Karpas-422 (cell line): ENCODE measurements at regions not wholly inside any gene's neighbourhood (a gene's known extent, or its start where the extent isn't known, plus 50 kb on each side); places are given as distances from the start of the nearest gene placed in this dataset.

ENCODE experiments used
- DNase-seq: peaks from one replicate; pipeline ENCODE4 v3.0.0-alpha.2; 2015
- H2AFZ ChIP-seq: fragments of 200-600 bp; sonication (generic); 2 replicates; pipeline ENCODE4 v1.6.1; 2014; ENCODE audit warnings: antibody characterized with exemption, low read length, mixed read lengths
- H3K27ac ChIP-seq: fragments of 200-600 bp; sonication (generic); 2 replicates; pipeline ENCODE4 v1.5.1; 2014; ENCODE audit warnings: mild to moderate bottlenecking, low read length, moderate library complexity
- H3K27me3 ChIP-seq: fragments of 200-600 bp; sonication (generic); 2 replicates; pipeline ENCODE4 v1.6.1; 2014; ENCODE audit warnings: low read length, mixed read lengths
- H3K36me3 ChIP-seq: fragments of 200-600 bp; sonication (generic); 2 replicates; pipeline ENCODE4 v1.6.1; 2014; ENCODE audit warnings: low read length, mixed read lengths; ENCODE audit not compliant: insufficient read depth
- H3K4me1 ChIP-seq: fragments of 200-600 bp; sonication (generic); 2 replicates; pipeline ENCODE4 v1.6.1; 2014; ENCODE audit warnings: mild to moderate bottlenecking, low read length, mixed read lengths
- H3K4me2 ChIP-seq: fragments of 200-600 bp; sonication (generic); 2 replicates; pipeline ENCODE4 v1.6.1; 2014; ENCODE audit warnings: low read length, low read depth, mild to moderate bottlenecking; ENCODE audit not compliant: poor library complexity, severe bottlenecking
- H3K4me3 ChIP-seq: fragments of 200-600 bp; sonication (generic); 2 replicates; pipeline ENCODE4 v1.5.1; 2014; ENCODE audit warnings: mild to moderate bottlenecking, antibody characterized with exemption, low read length, mixed read lengths
- H3K79me2 ChIP-seq: fragments of 200-600 bp; sonication (generic); 2 replicates; pipeline ENCODE4 v1.6.1; 2014; ENCODE audit warnings: mild to moderate bottlenecking, low read length, mixed read lengths
- H3K9ac ChIP-seq: fragments of 200-600 bp; sonication (generic); 2 replicates; pipeline ENCODE4 v1.6.0; 2014; ENCODE audit warnings: low read length
- H3K9me2 ChIP-seq: fragments of 200-600 bp; sonication (generic), shearing (Covaris generic); replicated peaks from 2 replicates; pipeline ENCODE4 v1.6.0; 2014; ENCODE audit warnings: mild to moderate bottlenecking, low read length, moderate library complexity; ENCODE audit not compliant: insufficient read depth
- H3K9me3 ChIP-seq: fragments of 300-700, 200-600 bp; sonication (generic); 2 replicates; pipeline ENCODE4 v1.6.1; 2014; ENCODE audit warnings: low read length, mixed read lengths
- H4K20me1 ChIP-seq: fragments of 200-600 bp; sonication (generic); 2 replicates; pipeline ENCODE4 v1.6.1; 2014; ENCODE audit warnings: mild to moderate bottlenecking, antibody characterized with exemption, low read length, low read depth; ENCODE audit not compliant: insufficient read depth

DNA sequence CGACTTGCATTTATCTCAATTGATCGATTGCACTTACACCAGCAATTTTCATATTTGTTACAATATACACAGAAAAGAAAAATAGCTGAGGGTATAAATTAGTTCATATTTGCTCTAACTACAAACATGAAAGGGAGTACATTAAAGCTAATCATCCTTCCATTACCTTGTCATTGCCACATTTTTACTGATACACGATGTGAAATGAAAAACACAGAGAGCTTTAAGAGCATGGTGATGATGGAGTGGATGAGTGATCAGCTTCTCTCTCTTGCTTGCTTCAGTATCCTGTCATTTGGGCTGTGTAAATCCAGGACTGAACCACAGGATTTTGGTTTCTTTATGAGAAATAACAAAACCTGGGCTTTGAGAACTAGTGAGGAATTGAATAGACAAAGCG, 1207.5 kb upstream of the GOT2 start:
- Histone ChIP-seq H3K79me2 (no peaks in the 10 kb centered on the region), H3K9me3 (peaks cover 42% of the 10 kb centered on the region), H3K4me3 (no peak overlapping the region), H3K27ac (no peak overlapping the region), H3K9ac (no peak overlapping the region), H3K36me3 (no peaks in the 10 kb centered on the region), H4K20me1 (no peaks in the 10 kb centered on the region), H3K4me1 (no peaks in the 10 kb centered on the region), H3K4me2 (no peak overlapping the region), H3K9me2 (no peaks in the 10 kb centered on the region), H3K27me3 (no peaks in the 10 kb centered on the region), H2AFZ (no peak overlapping the region)
- DNase-seq, result no peak

- Histone ChIP-seq H3K4me1 (no peaks in the 10 kb centered on the region), H2AFZ (no peak overlapping the region), H3K4me2 (no peak overlapping the region), H4K20me1 (no peaks in the 10 kb centered on the region), H3K4me3 (no peak overlapping the region), H3K36me3 (no peaks in the 10 kb centered on the region), H3K9ac (no peak overlapping the region), H3K27me3 (no peaks in the 10 kb centered on the region), H3K9me3 (peaks cover 12% of the 10 kb centered on the region), H3K27ac (no peak overlapping the region), H3K9me2 (no peaks in the 10 kb centered on the region), H3K79me2 (no peaks in the 10 kb centered on the region)
- no peak for DNase-seq
These were observed 1185.9 kb upstream of the GOT2 start for GRCh38 chr16:59920054-59920453.

DNA sequence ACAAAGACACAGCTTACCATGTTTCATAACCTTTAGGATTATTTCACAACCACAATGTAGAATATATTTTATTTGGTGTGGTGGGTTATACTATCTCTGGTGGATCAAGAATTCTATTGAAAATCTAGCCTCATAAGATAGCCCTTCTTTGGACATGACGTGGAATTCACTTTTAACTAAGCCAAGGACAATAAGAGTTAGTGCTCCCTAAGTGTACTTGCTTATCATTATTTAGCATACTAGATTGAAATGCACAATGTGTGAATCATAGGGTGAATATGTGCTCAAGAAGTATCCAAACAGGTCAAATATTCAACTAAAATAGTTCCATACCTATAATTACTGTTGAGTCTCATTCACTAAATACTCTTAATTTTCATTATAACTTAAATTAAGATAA, 1179.5 kb upstream of the GOT2 start:
- H2AFZ ChIP-seq, result no peak overlapping the region
- H3K27ac ChIP-seq, result no peak overlapping the region
- H3K9me2 ChIP-seq, result no peaks in the 10 kb centered on the region
- no peaks in the 10 kb centered on the region for H3K27me3 ChIP-seq
- H3K4me1 ChIP-seq, result no peaks in the 10 kb centered on the region
- H3K4me2 ChIP-seq, result no peak overlapping the region
- no peaks in the 10 kb centered on the region for H4K20me1 ChIP-seq
- DNase-seq, result no peak
- H3K79me2 ChIP-seq, result no peaks in the 10 kb centered on the region
- H3K4me3 ChIP-seq, result no peak overlapping the region
- no peak overlapping the region for H3K9ac ChIP-seq
- no peaks in the 10 kb centered on the region for H3K36me3 ChIP-seq
- peaks cover 17% of the 10 kb centered on the region for H3K9me3 ChIP-seq

- H3K4me3 ChIP-seq, result no peak overlapping the region
These were observed 1175.1 kb upstream of the GOT2 start for GRCh38 chr16:59909262-59909661.

DNA sequence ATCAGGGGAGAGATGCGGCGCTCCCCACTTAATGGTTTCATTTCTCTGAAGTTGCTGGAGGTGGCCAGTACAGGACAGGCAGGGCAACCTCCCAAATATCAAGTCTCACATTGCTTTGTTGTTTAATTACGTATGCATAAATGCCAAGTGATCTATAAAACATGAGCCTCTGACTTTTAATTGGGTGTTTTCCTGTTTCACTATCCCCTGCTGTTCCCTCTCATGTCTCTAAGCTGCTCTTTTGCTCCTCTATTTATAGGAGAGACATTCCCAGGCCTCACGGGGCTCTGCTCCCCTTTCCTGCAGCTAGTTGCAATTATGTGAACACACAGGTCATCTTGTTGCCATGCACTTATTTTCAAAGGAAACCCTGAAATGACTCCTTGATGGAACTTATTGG, 1173.5 kb upstream of the GOT2 start:
- Histone ChIP-seq H3K4me2 (no peak overlapping the region), H3K27me3 (no peaks in the 10 kb centered on the region), H3K9ac (no peak overlapping the region), H3K4me1 (no peaks in the 10 kb centered on the region), H3K79me2 (no peaks in the 10 kb centered on the region), H3K9me3 (peaks cover 3% of the 10 kb centered on the region; the same call in 1 of the 2 replicates), H3K4me3 (no peak overlapping the region), H2AFZ (no peak overlapping the region), H3K9me2 (no peaks in the 10 kb centered on the region), H4K20me1 (no peaks in the 10 kb centered on the region), H3K27ac (no peak overlapping the region), H3K36me3 (no peaks in the 10 kb centered on the region)
- no peak for DNase-seq

More at GRCh38 chr16:59909262-59909661, 1175.1 kb upstream of the GOT2 start:
- H3K79me2 ChIP-seq, result no peaks in the 10 kb centered on the region
- H3K27ac ChIP-seq, result no peak overlapping the region
- H3K4me2 ChIP-seq, result no peak overlapping the region
- no peak overlapping the region for H2AFZ ChIP-seq
- no peak for DNase-seq
- H3K9me2 ChIP-seq, result no peaks in the 10 kb centered on the region
- H3K9ac ChIP-seq, result no peak overlapping the region
- H3K9me3 ChIP-seq, result peaks cover 10% of the 10 kb centered on the region; the same call in 1 of the 2 replicates
- H4K20me1 ChIP-seq, result no peaks in the 10 kb centered on the region
- no peaks in the 10 kb centered on the region for H3K36me3 ChIP-seq
- no peaks in the 10 kb centered on the region for H3K4me1 ChIP-seq
- no peaks in the 10 kb centered on the region for H3K27me3 ChIP-seq

DNA sequence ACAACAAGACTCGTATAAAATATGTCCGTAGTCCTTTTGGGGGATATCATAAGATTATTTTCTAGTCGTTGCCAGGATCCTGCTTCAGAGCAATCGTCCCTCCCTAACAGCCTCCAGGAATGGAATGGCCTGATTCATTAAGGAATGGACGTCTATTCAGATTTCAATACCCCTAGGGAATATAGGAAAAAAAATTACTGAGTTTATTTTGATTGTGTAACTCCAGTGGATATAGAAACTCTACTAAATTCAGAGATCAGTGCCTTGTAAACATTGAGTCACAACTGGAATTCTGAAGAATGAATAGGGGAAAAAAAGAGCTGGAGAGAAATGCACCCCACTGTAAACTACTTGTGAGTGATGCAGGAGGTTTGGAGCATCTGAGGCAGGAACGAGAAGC, 1171.5 kb upstream of the GOT2 start:
- DNase-seq, result no peak
- Histone ChIP-seq H4K20me1 (no peaks in the 10 kb centered on the region), H3K9me2 (no peaks in the 10 kb centered on the region), H3K4me1 (no peaks in the 10 kb centered on the region), H3K9ac (no peak overlapping the region), H3K27ac (no peak overlapping the region), H3K27me3 (no peaks in the 10 kb centered on the region), H3K9me3 (no peaks in the 10 kb centered on the region; the same call in 1 of the 2 replicates), H2AFZ (no peak overlapping the region), H3K4me3 (no peak overlapping the region), H3K36me3 (no peaks in the 10 kb centered on the region), H3K4me2 (no peak overlapping the region), H3K79me2 (no peaks in the 10 kb centered on the region)

GRCh38 chr16:59905131-59905530, 1171.0 kb upstream of the GOT2 start:
- no peaks in the 10 kb centered on the region for H3K4me1 ChIP-seq
- no peak overlapping the region for H3K9ac ChIP-seq
- no peaks in the 10 kb centered on the region for H3K27me3 ChIP-seq
- no peaks in the 10 kb centered on the region for H3K79me2 ChIP-seq
- no peaks in the 10 kb centered on the region for H3K9me2 ChIP-seq
- no peak overlapping the region for H3K4me2 ChIP-seq
- no peaks in the 10 kb centered on the region for H4K20me1 ChIP-seq
- DNase-seq, result no peak
- H2AFZ ChIP-seq, result no peak overlapping the region
- no peak overlapping the region for H3K4me3 ChIP-seq
- H3K9me3 ChIP-seq, result peaks cover 1% of the 10 kb centered on the region; the same call in 1 of the 2 replicates
- no peaks in the 10 kb centered on the region for H3K36me3 ChIP-seq
- no peak overlapping the region for H3K27ac ChIP-seq

- no peak overlapping the region for H3K9ac ChIP-seq
- no peak for DNase-seq
- no peaks in the 10 kb centered on the region for H3K27me3 ChIP-seq
- no peaks in the 10 kb centered on the region for H3K4me1 ChIP-seq
- H3K9me3 ChIP-seq, result peaks cover 13% of the 10 kb centered on the region; the same call in 1 of the 2 replicates
- no peaks in the 10 kb centered on the region for H3K36me3 ChIP-seq
- no peaks in the 10 kb centered on the region for H3K9me2 ChIP-seq
- H3K79me2 ChIP-seq, result no peaks in the 10 kb centered on the region
- no peak overlapping the region for H3K4me2 ChIP-seq
- H2AFZ ChIP-seq, result no peak overlapping the region
- H3K4me3 ChIP-seq, result no peak overlapping the region
- H4K20me1 ChIP-seq, result no peaks in the 10 kb centered on the region
- H3K27ac ChIP-seq, result no peak overlapping the region
These were observed 1165.8 kb upstream of the GOT2 start for GRCh38 chr16:59899940-59900339.

DNA sequence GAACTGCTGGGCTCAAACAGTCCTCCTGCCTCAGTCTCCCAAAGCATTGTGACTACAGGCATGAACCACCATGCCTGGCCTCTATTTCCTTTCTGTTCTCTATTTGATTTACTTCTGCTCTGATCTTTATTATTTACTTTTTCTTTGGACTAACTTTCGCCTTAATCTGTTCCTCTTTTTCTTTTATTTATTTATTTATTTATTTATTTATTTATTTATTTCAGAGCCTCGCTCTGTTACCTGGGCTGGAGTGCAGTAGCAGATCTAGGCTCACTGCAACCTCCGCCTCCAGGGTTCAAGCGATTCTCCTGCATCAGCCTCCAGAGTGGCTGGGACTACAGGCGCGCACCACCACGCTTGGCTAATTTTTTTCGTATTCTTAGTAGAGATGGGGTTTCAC, 1158.3 kb upstream of the GOT2 start:
- no peaks in the 10 kb centered on the region for H3K9me2 ChIP-seq
- H3K4me2 ChIP-seq, result no peak overlapping the region
- no peaks in the 10 kb centered on the region for H3K27me3 ChIP-seq
- no peak overlapping the region for H3K9ac ChIP-seq
- H3K36me3 ChIP-seq, result no peaks in the 10 kb centered on the region
- no peaks in the 10 kb centered on the region for H3K4me1 ChIP-seq
- peaks cover 10% of the 10 kb centered on the region; the same call in 1 of the 2 replicates for H3K9me3 ChIP-seq
- DNase-seq, result no peak
- H3K4me3 ChIP-seq, result no peak overlapping the region
- H3K79me2 ChIP-seq, result no peaks in the 10 kb centered on the region
- no peak overlapping the region for H2AFZ ChIP-seq
- no peak overlapping the region for H3K27ac ChIP-seq
- no peaks in the 10 kb centered on the region for H4K20me1 ChIP-seq
